GM23248 (cell line): ENCODE measurements at regions not wholly inside any gene's neighbourhood (a gene's known extent, or its start where the extent isn't known, plus 50 kb on each side); places are given as distances from the start of the nearest gene placed in this dataset.

Experiments
- EZH2 ChIP-seq: fragments of 200-600 bp; sonication (generic); IDR thresholded peaks from 2 replicates; pipeline ENCODE4 v1.6.1; 2018; ENCODE audit warnings: antibody characterized with exemption, mild to moderate bottlenecking; ENCODE audit not compliant: insufficient read depth, poor library complexity, severe bottlenecking
- EZH2phosphoT487 ChIP-seq: fragments of 200-600 bp; sonication (generic); IDR thresholded peaks from 2 replicates; pipeline ENCODE4 v1.6.1; 2018; ENCODE audit warnings: antibody characterized with exemption, moderate library complexity, mild to moderate bottlenecking, low read depth; ENCODE audit not compliant: insufficient read depth

DNA sequence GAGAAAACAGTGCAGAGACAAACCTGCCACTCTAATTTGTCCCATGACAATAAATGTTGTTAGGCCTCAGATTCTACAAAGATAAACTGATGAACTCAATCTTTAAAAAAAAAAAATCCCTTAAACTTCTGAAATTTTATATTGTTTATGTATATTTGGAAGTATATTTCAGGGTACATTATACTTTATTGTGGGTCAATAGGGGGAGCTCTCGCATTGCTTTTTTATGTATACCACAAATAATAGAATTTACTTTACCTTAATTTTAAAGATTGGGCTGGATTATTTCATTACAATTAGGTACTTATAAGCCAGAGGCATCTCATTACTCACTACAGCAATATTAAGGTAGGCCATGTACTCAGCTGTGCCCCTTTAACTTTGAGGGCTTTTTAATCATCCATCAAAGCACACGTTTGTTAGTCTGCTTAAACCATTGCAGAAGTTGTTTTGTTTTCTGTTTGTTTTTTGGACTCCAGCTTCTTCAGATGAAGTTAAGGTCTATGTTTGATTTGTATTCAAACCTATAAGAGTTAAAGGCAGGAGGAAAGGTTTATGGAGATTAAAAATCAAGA lies 56.3 kb upstream of the EYA4 start:
- TF ChIP-seq EZH2phosphoT487 (no peak), EZH2 (no peak)
